Gastroesophageal sphincter (tissue), 4 donors: ENCODE measurements at regions not wholly inside any gene's neighbourhood (a gene's known extent, or its start where the extent isn't known, plus 50 kb on each side); places are given as distances from the start of the nearest gene placed in this dataset.

Source experiments
- ATAC-seq: fragments of 150-250 bp; one replicate; pipeline ENCODE4 v1.9.1; 2016; ENCODE audit warnings: mild to moderate bottlenecking, moderate library complexity
- H3K27ac ChIP-seq, 4 donors: fragments of 200-600 bp; sonication (generic) in 3 of 4; 1 replicate in 3 of 4; 2 replicates in 1 of 4; pipeline ENCODE4 v1.5.1; 2016 to 2019
- H3K27me3 ChIP-seq: fragments of 200-600 bp; sonication (generic); one replicate; pipeline ENCODE4 v1.5.1; 2019
- H3K36me3 ChIP-seq, 2 donors: fragments of 200-600 bp; sonication (generic); one replicate each; pipeline ENCODE4 v1.5.1; 2019; ENCODE audit warnings: control low read depth in 1 of 2
- H3K4me1 ChIP-seq, 3 donors: fragments of 200-600 bp; sonication (generic); 1 replicate in 2 of 3; 2 replicates in 1 of 3; pipeline ENCODE4 v1.5.1; 2016 to 2019; ENCODE audit warnings: control low read depth in 2 of 3
- H3K4me3 ChIP-seq, 2 donors: fragments of 200-600 bp; sonication (generic); one replicate each; pipeline ENCODE4 v1.5.1; 2019; ENCODE audit warnings: mild to moderate bottlenecking in 1 of 2, moderate library complexity in 1 of 2
- H3K9me3 ChIP-seq, 3 donors: fragments of 200-600 bp; sonication (generic); one replicate each; pipeline ENCODE4 v1.5.1; 2017 to 2019; ENCODE audit warnings: control low read depth in 2 of 3
- EP300 ChIP-seq: sonication (generic); formaldehyde crosslinking; IDR thresholded peaks from one replicate; pipeline ENCODE4 v1.6.1; 2017; ENCODE audit warnings: antibody characterized with exemption, mild to moderate bottlenecking
- POLR2A ChIP-seq, 2 donors: fragments of 450-650 bp; IDR thresholded peaks; one replicate each; pipeline ENCODE4 v1.6.1; 2017; ENCODE audit warnings: antibody characterized with exemption in 2 of 2, mild to moderate bottlenecking in 2 of 2, moderate library complexity in 1 of 2
- POLR2AphosphoS5 ChIP-seq: sonication (generic); formaldehyde crosslinking; IDR thresholded peaks from one replicate; pipeline ENCODE4 v1.6.1; 2017; ENCODE audit warnings: antibody characterized with exemption
- WGBS, 2 donors: methylation state at CpG; one replicate each; pipeline ENCODE4 v1.1.5; 2018; ENCODE audit warnings: low coverage in 1 of 2; 5-methylcytosine and 5-hydroxymethylcytosine counted together
- TF ChIP-seq, protein P1 (sequence below), 4 experiments: fragments of 200-600 bp in 2 of 4; fragments of 450-650 bp in 2 of 4; sonication (generic) in 1 of 4; IDR thresholded peaks; one replicate each; pipeline ENCODE4 v1.5.1; 2017 to 2019; ENCODE audit warnings: antibody characterized with exemption in 4 of 4, mild to moderate bottlenecking in 2 of 4, moderate library complexity in 2 of 4

DNA sequence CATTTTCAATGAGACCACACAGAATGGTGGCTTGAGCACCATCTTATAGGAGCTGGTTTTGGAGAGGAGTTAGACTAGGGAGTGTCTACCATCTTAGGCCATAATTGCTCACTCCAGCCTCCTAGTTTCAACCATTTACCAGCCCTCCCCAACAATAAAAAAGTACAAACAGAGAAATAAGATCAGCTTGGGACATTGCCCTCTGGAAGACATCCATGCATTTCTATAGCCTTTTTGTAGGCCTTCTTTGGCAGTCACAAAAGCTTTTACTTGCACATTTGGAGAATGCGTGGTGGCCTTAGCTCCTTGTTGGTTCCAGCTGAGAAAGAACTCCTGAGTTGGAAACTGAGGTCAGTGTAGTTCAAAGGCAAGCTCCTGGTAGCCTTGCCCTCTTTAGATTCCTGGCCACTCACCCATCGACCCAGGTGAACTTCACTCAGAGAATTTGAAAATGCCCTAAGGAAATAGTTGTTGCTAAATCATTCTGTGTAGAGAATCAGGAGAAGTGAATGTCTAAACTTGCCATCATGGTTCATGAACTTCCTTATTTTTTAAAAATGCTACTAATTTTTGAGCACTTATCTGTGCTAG is 301.7 kb upstream of the PROX1 start:
- no peaks in the 10 kb centered on the region for H3K4me1 ChIP-seq
- no peak overlapping the region for H3K4me3 ChIP-seq
- 75 to 85% methylated on average over 2 of the region's 2 CpGs for WGBS, 2 donors
- no peak overlapping the region for H3K27ac ChIP-seq
- H3K27me3 ChIP-seq: no peaks in the 10 kb centered on the region
- ATAC-seq: no peak
- no peaks in the 10 kb centered on the region for H3K36me3 ChIP-seq
- no peaks in the 10 kb centered on the region for H3K9me3 ChIP-seq
- TF ChIP-seq, protein P1, sequence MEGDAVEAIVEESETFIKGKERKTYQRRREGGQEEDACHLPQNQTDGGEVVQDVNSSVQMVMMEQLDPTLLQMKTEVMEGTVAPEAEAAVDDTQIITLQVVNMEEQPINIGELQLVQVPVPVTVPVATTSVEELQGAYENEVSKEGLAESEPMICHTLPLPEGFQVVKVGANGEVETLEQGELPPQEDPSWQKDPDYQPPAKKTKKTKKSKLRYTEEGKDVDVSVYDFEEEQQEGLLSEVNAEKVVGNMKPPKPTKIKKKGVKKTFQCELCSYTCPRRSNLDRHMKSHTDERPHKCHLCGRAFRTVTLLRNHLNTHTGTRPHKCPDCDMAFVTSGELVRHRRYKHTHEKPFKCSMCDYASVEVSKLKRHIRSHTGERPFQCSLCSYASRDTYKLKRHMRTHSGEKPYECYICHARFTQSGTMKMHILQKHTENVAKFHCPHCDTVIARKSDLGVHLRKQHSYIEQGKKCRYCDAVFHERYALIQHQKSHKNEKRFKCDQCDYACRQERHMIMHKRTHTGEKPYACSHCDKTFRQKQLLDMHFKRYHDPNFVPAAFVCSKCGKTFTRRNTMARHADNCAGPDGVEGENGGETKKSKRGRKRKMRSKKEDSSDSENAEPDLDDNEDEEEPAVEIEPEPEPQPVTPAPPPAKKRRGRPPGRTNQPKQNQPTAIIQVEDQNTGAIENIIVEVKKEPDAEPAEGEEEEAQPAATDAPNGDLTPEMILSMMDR (IDR thresholded peaks at IDR 0.05): no peak
- TF ChIP-seq POLR2AphosphoS5: no peak
- no peak for TF ChIP-seq POLR2A (IDR thresholded peaks at IDR 0.05)
- TF ChIP-seq EP300: no peak

- Histone ChIP-seq H3K9me3 (no peaks in the 10 kb centered on the region), H3K27me3 (no peaks in the 10 kb centered on the region), H3K27ac (no peak overlapping the region), H3K36me3 (no peaks in the 10 kb centered on the region), H3K4me1 (no peaks in the 10 kb centered on the region), H3K4me3 (no peak overlapping the region)
- no peak for ATAC-seq
- no peak for TF ChIP-seq POLR2A (IDR thresholded peaks at IDR 0.05)
- TF ChIP-seq, protein P1 (IDR thresholded peaks at IDR 0.05): no peak
- TF ChIP-seq EP300: no peak
- TF ChIP-seq POLR2AphosphoS5: no peak
- 81 to 100% methylated on average over 3 of the region's 3 CpGs for WGBS, 2 donors
Measured at GRCh38 chr1:213686983-213687382, 300.8 kb upstream of the PROX1 start.

GRCh38 chr1:213687832-213688231 is 299.9 kb upstream of the PROX1 start:
- no peak overlapping the region for H3K27ac ChIP-seq
- H3K4me3 ChIP-seq: no peak overlapping the region
- no peaks in the 10 kb centered on the region for H3K9me3 ChIP-seq
- 40 to 53% methylated on average over 5 to 7 of the region's 7 CpGs for WGBS, 2 donors
- no peak for ATAC-seq
- no peaks in the 10 kb centered on the region for H3K36me3 ChIP-seq
- no peaks in the 10 kb centered on the region for H3K4me1 ChIP-seq
- H3K27me3 ChIP-seq: peaks cover 3% of the 10 kb centered on the region
- TF ChIP-seq, protein P1 (IDR thresholded peaks at IDR 0.05): no peak
- no peak for TF ChIP-seq POLR2A (IDR thresholded peaks at IDR 0.05)
- no peak for TF ChIP-seq POLR2AphosphoS5
- no peak for TF ChIP-seq EP300

- TF ChIP-seq, protein P1 (IDR thresholded peaks at IDR 0.05): no peak
- TF ChIP-seq POLR2AphosphoS5 (no peak), EP300 (no peak), POLR2A (IDR thresholded peaks at IDR 0.05) (no peak)
- H3K4me1 ChIP-seq: no peaks in the 10 kb centered on the region
- H3K36me3 ChIP-seq: no peaks in the 10 kb centered on the region
- ATAC-seq: no peak
- 56 to 69% methylated on average over 2 of the region's 2 CpGs for WGBS, 2 donors
- no peaks in the 10 kb centered on the region for H3K9me3 ChIP-seq
- no peak overlapping the region for H3K4me3 ChIP-seq
- H3K27me3 ChIP-seq: peaks cover 3% of the 10 kb centered on the region
- H3K27ac ChIP-seq: no peak overlapping the region
Measured at GRCh38 chr1:213688655-213689054, 299.1 kb upstream of the PROX1 start.

- Histone ChIP-seq H3K27me3 (peaks cover 3% of the 10 kb centered on the region), H3K4me1 (no peaks in the 10 kb centered on the region), H3K9me3 (no peaks in the 10 kb centered on the region), H3K27ac (no peak overlapping the region), H3K4me3 (no peak overlapping the region), H3K36me3 (no peaks in the 10 kb centered on the region)
- no peak for TF ChIP-seq POLR2AphosphoS5
- TF ChIP-seq POLR2A (IDR thresholded peaks at IDR 0.05): no peak
- TF ChIP-seq, protein P1 (IDR thresholded peaks at IDR 0.05): no peak
- no peak for TF ChIP-seq EP300
- 59 to 94% methylated on average over 2 of the region's 3 CpGs for WGBS, 2 donors
- no peak for ATAC-seq
Measured at GRCh38 chr1:213689260-213689659, 298.5 kb upstream of the PROX1 start.
